ENCODE measurements at regions not wholly inside any gene's neighbourhood (a gene's known extent, or its start where the extent isn't known, plus 50 kb on each side); places are given as distances from the start of the nearest gene placed in this dataset.

GRCh38 chr21:15932726-15933125, 202.9 kb downstream of the USP25 start:
- Histone ChIP-seq H3K14ac (ENCODE audit: low read length) (no peak overlapping the region), H2BK12ac (ENCODE audit: low read length) (no peak overlapping the region), H3K4me1 (ENCODE audit: control insufficient read depth in 1 of 2, insufficient read depth in 2 of 2, low read length in 2 of 2) (no peaks in the 10 kb centered on the region), H4K12ac (ENCODE audit: low read depth, low read length) (no peak overlapping the region), H2BK120ac (ENCODE audit: insufficient read depth, low read length, poor library complexity) (no peak overlapping the region), H2AK5ac (ENCODE audit: low read length) (no peak overlapping the region), H3K27me3 (ENCODE audit: insufficient read depth, low read length) (no peaks in the 10 kb centered on the region), H4K8ac (ENCODE audit: low read depth, low read length) (no peak overlapping the region), H3K18ac (ENCODE audit: low read length) (no peak overlapping the region), H3K4me2 (ENCODE audit: low read length) (no peak overlapping the region), H3K23ac (ENCODE audit: low read length) (no peak overlapping the region), H3K36me3 (ENCODE audit: control insufficient read depth in 1 of 2, insufficient read depth in 2 of 2, low read length in 2 of 2) (no peaks in the 10 kb centered on the region), H2AFZ (ENCODE audit: insufficient read depth, low read length, poor library complexity) (no peak overlapping the region), H3K9me3 (ENCODE audit: insufficient read depth, low read depth, low read length) (no peaks in the 10 kb centered on the region), H3K4me3 (ENCODE audit: low read depth, low read length) (no peak overlapping the region), H2BK5ac (ENCODE audit: low read depth, low read length, poor library complexity) (no peak overlapping the region), H3K79me1 (ENCODE audit: low read length) (no peaks in the 10 kb centered on the region), H3K4ac (ENCODE audit: low read depth, low read length) (no peak overlapping the region), H3K9ac (ENCODE audit: low read length) (no peak overlapping the region), H4K91ac (ENCODE audit: low read depth, low read length) (no peak overlapping the region), H3K79me2 (ENCODE audit: control insufficient read depth, insufficient read depth, low read length, poor library complexity) (no peaks in the 10 kb centered on the region), H3K27ac (ENCODE audit: low read depth, low read length) (no peak overlapping the region)
- no peak for DNase-seq
- WGBS (ENCODE audit: extremely low coverage, insufficient coverage, insufficient read length) = no CpG with 5 or more reads among the region's 5 CpGs

GRCh38 chr21:15935530-15935929, 205.7 kb downstream of the USP25 start:
- Histone ChIP-seq H3K18ac (ENCODE audit: low read length) (no peak overlapping the region), H3K27me3 (ENCODE audit: insufficient read depth, low read length) (no peaks in the 10 kb centered on the region), H4K91ac (ENCODE audit: low read depth, low read length) (no peak overlapping the region), H3K4me1 (ENCODE audit: control insufficient read depth in 1 of 2, insufficient read depth in 2 of 2, low read length in 2 of 2) (no peaks in the 10 kb centered on the region), H3K79me2 (ENCODE audit: control insufficient read depth, insufficient read depth, low read length, poor library complexity) (no peaks in the 10 kb centered on the region), H4K12ac (ENCODE audit: low read depth, low read length) (no peak overlapping the region), H3K79me1 (ENCODE audit: low read length) (no peaks in the 10 kb centered on the region), H3K4ac (ENCODE audit: low read depth, low read length) (no peak overlapping the region), H3K9me3 (ENCODE audit: insufficient read depth, low read depth, low read length) (no peaks in the 10 kb centered on the region), H2AFZ (ENCODE audit: insufficient read depth, low read length, poor library complexity) (no peak overlapping the region), H4K8ac (ENCODE audit: low read depth, low read length) (no peak overlapping the region), H2BK5ac (ENCODE audit: low read depth, low read length, poor library complexity) (no peak overlapping the region), H3K14ac (ENCODE audit: low read length) (no peak overlapping the region), H3K9ac (ENCODE audit: low read length) (no peak overlapping the region), H2BK12ac (ENCODE audit: low read length) (no peak overlapping the region), H3K4me2 (ENCODE audit: low read length) (no peak overlapping the region), H2BK120ac (ENCODE audit: insufficient read depth, low read length, poor library complexity) (no peak overlapping the region), H3K4me3 (ENCODE audit: low read depth, low read length) (no peak overlapping the region), H2AK5ac (ENCODE audit: low read length) (no peak overlapping the region), H3K23ac (ENCODE audit: low read length) (no peak overlapping the region), H3K27ac (ENCODE audit: low read depth, low read length) (no peak overlapping the region), H3K36me3 (ENCODE audit: control insufficient read depth in 1 of 2, insufficient read depth in 2 of 2, low read length in 2 of 2) (no peaks in the 10 kb centered on the region)
- no CpG with 5 or more reads among the region's 1 CpG for WGBS (ENCODE audit: extremely low coverage, insufficient coverage, insufficient read length)
- DNase-seq = no peak

- H3K23ac ChIP-seq (ENCODE audit: low read length) = no peak overlapping the region
Measured at GRCh38 chr21:15943009-15943666, 213.4 kb downstream of the USP25 start.

GRCh38 chr21:15947677-15948076, 217.9 kb downstream of the USP25 start:
- H3K18ac ChIP-seq (ENCODE audit: low read length) = no peak overlapping the region
- no CpG with 5 or more reads among the region's 6 CpGs for WGBS (ENCODE audit: extremely low coverage, insufficient coverage, insufficient read length)
- H3K9ac ChIP-seq (ENCODE audit: low read length) = no peak overlapping the region

More at GRCh38 chr21:15943009-15943666, 213.4 kb downstream of the USP25 start:
- H2AFZ ChIP-seq (ENCODE audit: insufficient read depth, low read length, poor library complexity) = no peak overlapping the region
- H3K79me2 ChIP-seq (ENCODE audit: control insufficient read depth, insufficient read depth, low read length, poor library complexity) = no peaks in the 10 kb centered on the region
- H3K14ac ChIP-seq (ENCODE audit: low read length) = no peak overlapping the region
- H4K91ac ChIP-seq (ENCODE audit: low read depth, low read length) = no peak overlapping the region
- no peak for DNase-seq
- H3K9ac ChIP-seq (ENCODE audit: low read length) = no peak overlapping the region
- no peaks in the 10 kb centered on the region for H3K36me3 ChIP-seq (ENCODE audit: control insufficient read depth in 1 of 2, insufficient read depth in 2 of 2, low read length in 2 of 2)
- H3K4me2 ChIP-seq (ENCODE audit: low read length) = no peak overlapping the region
- no peaks in the 10 kb centered on the region for H3K79me1 ChIP-seq (ENCODE audit: low read length)
- no peak overlapping the region for H2BK5ac ChIP-seq (ENCODE audit: low read depth, low read length, poor library complexity)
- no CpG with 5 or more reads among the region's 4 CpGs for WGBS (ENCODE audit: extremely low coverage, insufficient coverage, insufficient read length)
- no peak overlapping the region for H3K4ac ChIP-seq (ENCODE audit: low read depth, low read length)
- no peak overlapping the region for H2BK120ac ChIP-seq (ENCODE audit: insufficient read depth, low read length, poor library complexity)
- no peak overlapping the region for H2BK12ac ChIP-seq (ENCODE audit: low read length)
- no peaks in the 10 kb centered on the region for H3K9me3 ChIP-seq (ENCODE audit: insufficient read depth, low read depth, low read length)
- H3K18ac ChIP-seq (ENCODE audit: low read length) = no peak overlapping the region
- no peaks in the 10 kb centered on the region for H3K27me3 ChIP-seq (ENCODE audit: insufficient read depth, low read length)
- no peaks in the 10 kb centered on the region for H3K4me1 ChIP-seq (ENCODE audit: control insufficient read depth in 1 of 2, insufficient read depth in 2 of 2, low read length in 2 of 2)
- H3K27ac ChIP-seq (ENCODE audit: low read depth, low read length) = no peak overlapping the region
- H2AK5ac ChIP-seq (ENCODE audit: low read length) = no peak overlapping the region
- no peak overlapping the region for H4K12ac ChIP-seq (ENCODE audit: low read depth, low read length)
- H3K4me3 ChIP-seq (ENCODE audit: low read depth, low read length) = no peak overlapping the region
- H4K8ac ChIP-seq (ENCODE audit: low read depth, low read length) = no peak overlapping the region

More at GRCh38 chr21:15947677-15948076, 217.9 kb downstream of the USP25 start:
- no peak overlapping the region for H3K14ac ChIP-seq (ENCODE audit: low read length)
- H3K23ac ChIP-seq (ENCODE audit: low read length) = no peak overlapping the region
- H2BK12ac ChIP-seq (ENCODE audit: low read length) = no peak overlapping the region
- no peaks in the 10 kb centered on the region for H3K36me3 ChIP-seq (ENCODE audit: control insufficient read depth in 1 of 2, insufficient read depth in 2 of 2, low read length in 2 of 2)
- H3K79me2 ChIP-seq (ENCODE audit: control insufficient read depth, insufficient read depth, low read length, poor library complexity) = no peaks in the 10 kb centered on the region
- no peak overlapping the region for H4K8ac ChIP-seq (ENCODE audit: low read depth, low read length)
- no peak overlapping the region for H2BK5ac ChIP-seq (ENCODE audit: low read depth, low read length, poor library complexity)
- no peaks in the 10 kb centered on the region for H3K4me1 ChIP-seq (ENCODE audit: control insufficient read depth in 1 of 2, insufficient read depth in 2 of 2, low read length in 2 of 2)
- H3K9me3 ChIP-seq (ENCODE audit: insufficient read depth, low read depth, low read length) = no peaks in the 10 kb centered on the region
- no peak overlapping the region for H2AK5ac ChIP-seq (ENCODE audit: low read length)
- no peak overlapping the region for H3K4ac ChIP-seq (ENCODE audit: low read depth, low read length)
- no peak overlapping the region for H3K4me3 ChIP-seq (ENCODE audit: low read depth, low read length)
- H2BK120ac ChIP-seq (ENCODE audit: insufficient read depth, low read length, poor library complexity) = no peak overlapping the region
- H4K12ac ChIP-seq (ENCODE audit: low read depth, low read length) = no peak overlapping the region
- no peaks in the 10 kb centered on the region for H3K27me3 ChIP-seq (ENCODE audit: insufficient read depth, low read length)
- no peak overlapping the region for H2AFZ ChIP-seq (ENCODE audit: insufficient read depth, low read length, poor library complexity)
- no peak overlapping the region for H3K4me2 ChIP-seq (ENCODE audit: low read length)
- H3K79me1 ChIP-seq (ENCODE audit: low read length) = no peaks in the 10 kb centered on the region
- H3K27ac ChIP-seq (ENCODE audit: low read depth, low read length) = no peak overlapping the region
- no peak for DNase-seq
- H4K91ac ChIP-seq (ENCODE audit: low read depth, low read length) = no peak overlapping the region
